GDM1 (cell line): ENCODE measurements at regions not wholly inside any gene's neighbourhood (a gene's known extent, or its start where the extent isn't known, plus 50 kb on each side); places are given as distances from the start of the nearest gene placed in this dataset.

Experiments used
- DNase-seq: peaks from one replicate; lab custom pipeline; 2025; lab: John Stamatoyannopoulos, UW

GRCh38 chr10:109504401-109504800 lies 418.9 kb downstream of the XPNPEP1 start:
- DNase-seq, result no peak

DNA sequence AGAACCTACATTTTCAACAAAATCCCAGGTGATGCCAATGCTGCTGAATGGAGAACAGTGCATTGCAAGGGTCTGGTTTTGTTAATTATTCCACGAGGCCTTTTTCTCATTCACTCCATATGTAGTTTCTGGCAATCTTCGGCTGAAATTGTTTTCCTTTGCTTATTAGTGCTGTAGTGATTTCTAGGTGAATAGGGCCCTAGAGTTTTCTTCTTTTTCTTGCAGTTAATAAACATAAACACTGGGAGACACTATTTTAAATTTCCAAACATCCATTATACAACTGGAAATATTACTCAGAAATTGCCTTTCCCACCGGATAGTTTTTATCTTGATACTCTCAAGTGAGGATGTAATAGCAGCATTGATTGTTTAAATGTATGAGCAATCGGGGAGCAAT lies 435.6 kb downstream of the XPNPEP1 start:
- DNase-seq, result no peak

GRCh38 chr10:109480836-109481235 lies 442.5 kb downstream of the XPNPEP1 start:
- DNase-seq, result no peak

GRCh38 chr10:109475711-109476421 lies 447.4 kb downstream of the XPNPEP1 start:
- no peak for DNase-seq

GRCh38 chr10:109474812-109475211 lies 448.5 kb downstream of the XPNPEP1 start:
- no peak for DNase-seq

DNA sequence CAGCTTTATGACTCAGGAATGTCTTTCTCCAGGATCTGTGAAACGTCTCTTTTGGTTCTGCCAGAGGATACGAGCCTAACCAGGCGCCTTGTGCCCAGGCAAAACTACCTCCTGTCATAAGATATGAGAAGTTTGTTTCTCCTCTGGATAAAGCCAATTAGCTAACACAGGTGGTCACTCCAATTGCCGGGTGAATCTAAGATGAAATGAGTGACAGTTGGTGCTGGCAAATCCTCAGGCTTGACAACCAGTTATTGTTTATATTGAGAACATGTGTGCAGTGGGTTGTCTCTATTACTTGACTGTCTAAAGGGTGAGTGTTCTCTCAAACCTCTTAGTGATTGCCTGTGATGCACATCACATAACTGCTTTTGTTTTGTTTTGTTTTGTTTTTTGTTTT lies 449.1 kb downstream of the XPNPEP1 start:
- DNase-seq, result no peak

DNA sequence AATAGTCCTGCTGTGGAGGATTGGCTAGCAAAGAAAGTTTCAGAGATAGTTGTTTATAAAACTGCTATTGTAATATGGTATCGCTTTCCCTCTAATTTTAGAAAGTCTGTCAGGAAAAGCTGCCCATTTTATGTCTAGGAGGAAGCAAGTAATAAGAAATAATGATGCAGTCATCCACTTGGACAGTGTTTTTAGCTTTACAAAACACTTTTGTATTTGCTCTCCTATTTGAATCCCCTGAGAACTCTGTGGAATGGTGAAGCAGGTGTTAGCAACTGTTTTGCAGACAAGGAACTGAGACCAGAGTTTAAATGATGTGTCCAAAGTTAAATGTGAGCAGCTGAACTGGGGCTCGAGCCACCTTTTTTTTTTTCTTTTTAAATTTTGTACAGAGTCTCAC lies 455.8 kb downstream of the XPNPEP1 start:
- no peak for DNase-seq

GRCh38 chr10:109464949-109465348 lies 458.4 kb downstream of the XPNPEP1 start:
- no peak for DNase-seq

- DNase-seq, result no peak
Measured at GRCh38 chr10:109457302-109457638, 466.0 kb downstream of the XPNPEP1 start.

DNA sequence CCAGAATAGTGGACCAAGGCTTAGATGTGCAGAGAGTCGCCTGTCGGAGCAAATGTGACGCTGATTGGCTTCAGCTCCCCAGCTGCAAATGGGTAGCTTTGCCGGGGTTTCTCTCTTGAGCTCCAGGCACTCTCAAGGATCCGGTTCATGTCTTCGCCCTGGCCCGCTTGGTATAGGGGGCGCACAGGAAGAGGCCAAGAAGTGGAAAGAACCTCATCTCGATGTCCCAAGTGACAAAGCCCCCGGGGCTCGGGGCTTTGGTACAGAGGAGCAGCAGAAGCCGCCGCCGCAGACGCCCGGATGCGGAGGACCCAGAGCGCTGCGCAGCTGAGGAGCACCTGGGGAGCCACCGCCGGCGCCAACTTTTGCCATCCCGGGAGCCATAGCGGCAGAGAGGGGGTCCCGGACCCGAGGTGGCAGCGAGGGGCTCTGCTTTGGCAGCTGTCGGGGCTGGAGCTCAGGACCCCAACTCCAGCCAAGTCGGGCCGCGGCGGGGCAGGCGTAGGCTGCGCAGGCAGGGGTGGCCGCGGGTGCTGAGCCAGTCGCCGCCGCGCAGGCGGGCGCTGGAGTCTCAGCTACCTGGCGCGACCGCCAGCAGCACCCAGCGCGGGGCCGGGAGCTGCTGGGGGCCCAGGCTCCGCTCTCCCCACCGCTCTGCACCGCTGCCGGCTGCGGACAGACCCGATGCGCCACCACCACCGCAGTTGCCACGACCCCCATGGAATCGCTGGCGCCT lies 466.6 kb downstream of the XPNPEP1 start:
- DNase-seq, result no peak

GRCh38 chr10:109454691-109455090 lies 468.6 kb downstream of the XPNPEP1 start:
- DNase-seq, result no peak

DNA sequence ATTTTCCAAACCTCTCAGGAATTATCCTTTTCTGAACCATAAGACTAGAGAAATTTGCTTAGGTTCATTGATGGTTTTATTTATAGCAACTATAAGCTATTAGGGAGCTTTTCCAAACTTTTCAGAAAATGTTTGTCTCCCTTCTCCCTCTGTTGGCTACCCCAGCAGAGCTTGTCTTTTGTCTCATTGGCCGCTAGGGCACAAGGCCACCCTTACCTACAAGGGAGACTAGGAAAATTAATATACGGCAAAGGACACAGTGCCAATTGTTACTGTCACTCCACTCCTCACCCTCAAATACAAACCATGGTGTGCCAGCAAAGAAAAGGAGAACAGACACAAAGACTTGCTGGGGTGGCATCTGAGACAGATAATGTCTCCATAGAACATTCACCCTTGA lies 471.4 kb downstream of the XPNPEP1 start:
- DNase-seq, result no peak

- no peak for DNase-seq
Measured at GRCh38 chr10:109450702-109451101, 472.6 kb downstream of the XPNPEP1 start.

- no peak for DNase-seq
Measured at GRCh38 chr10:109433434-109433833, 489.9 kb downstream of the XPNPEP1 start.

GRCh38 chr10:109432281-109432680 lies 491.0 kb downstream of the XPNPEP1 start:
- DNase-seq, result no peak

- DNase-seq, result no peak
Measured at GRCh38 chr10:109430799-109431198, 492.5 kb downstream of the XPNPEP1 start.

DNA sequence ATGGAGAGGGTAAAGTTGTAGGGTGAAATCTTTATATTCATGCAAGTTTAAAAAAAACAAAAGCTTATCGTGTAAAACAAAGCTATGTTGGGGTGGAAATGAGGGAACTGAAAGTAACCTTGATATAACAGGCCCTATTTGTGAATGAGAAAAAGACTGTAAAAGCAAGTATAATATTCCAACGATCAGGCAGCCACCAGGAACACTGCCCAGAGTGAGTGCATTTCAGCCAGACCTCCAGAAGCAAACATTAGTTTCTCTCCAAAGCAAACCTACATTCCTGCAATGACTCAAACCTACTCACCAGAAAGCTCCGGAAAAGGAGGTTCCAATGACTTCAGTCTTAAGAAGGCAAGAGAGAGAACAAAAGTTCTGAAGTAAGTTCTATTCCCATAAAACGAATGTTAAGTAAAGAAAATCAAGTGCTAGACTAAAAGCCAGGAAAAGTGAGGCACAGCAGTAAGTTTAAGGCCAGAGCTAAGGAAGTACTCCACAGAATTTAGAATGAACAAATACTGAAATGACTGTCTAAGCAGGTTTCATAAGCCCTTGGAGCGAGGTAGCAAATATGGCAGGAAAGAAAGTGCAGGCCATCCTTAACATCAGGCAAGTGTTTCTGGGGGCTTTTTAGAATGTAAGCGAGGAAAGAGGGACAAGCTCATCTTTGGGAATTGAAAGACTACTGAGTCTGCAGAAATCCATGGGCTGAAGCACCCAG lies 493.1 kb downstream of the XPNPEP1 start:
- DNase-seq, result no peak

GRCh38 chr10:109428775-109429491 lies 494.4 kb downstream of the XPNPEP1 start:
- no peak for DNase-seq

GRCh38 chr10:109427411-109427810 lies 495.9 kb downstream of the XPNPEP1 start:
- no peak for DNase-seq

DNA sequence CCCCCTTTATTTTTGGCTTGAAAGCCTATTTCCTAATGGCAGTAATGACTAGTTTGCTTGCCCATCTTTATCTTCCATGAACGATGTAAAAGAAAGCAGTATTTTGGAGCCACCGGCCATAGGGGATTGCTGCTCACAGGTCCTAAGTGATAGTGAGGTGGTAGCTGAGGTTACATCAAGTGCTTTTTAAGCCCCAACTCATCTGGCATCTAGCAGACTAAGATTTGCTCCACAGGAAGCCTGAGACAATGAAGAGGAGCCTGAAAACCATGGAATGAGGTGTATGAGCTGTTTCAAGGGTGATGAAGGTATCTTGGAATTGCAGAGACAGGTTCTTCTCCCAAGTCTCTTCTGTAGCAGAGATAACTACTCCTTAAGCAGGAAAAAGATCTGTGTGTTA lies 496.3 kb downstream of the XPNPEP1 start:
- DNase-seq, result no peak

DNA sequence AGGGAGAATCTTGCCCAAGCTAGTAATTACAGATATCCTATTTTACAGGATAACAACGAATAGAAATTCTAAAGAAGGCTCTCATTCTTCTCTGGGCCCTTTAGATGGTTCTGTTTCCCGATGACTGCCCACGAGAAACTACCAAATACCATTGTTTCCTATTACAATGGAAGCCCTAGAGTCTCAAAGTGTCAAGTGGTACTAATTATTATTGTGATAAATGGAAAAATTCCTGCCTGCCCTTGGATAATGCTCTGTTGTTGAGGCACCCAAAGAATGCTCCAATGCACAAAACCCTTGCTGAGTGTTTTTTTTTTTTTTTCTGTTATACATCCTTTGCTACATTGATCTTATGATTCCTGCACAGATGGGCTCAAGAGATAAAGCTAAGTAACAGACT lies 504.5 kb downstream of the XPNPEP1 start:
- DNase-seq, result no peak

- DNase-seq, result no peak
Measured at GRCh38 chr10:109417803-109418202, 505.5 kb downstream of the XPNPEP1 start.

DNA sequence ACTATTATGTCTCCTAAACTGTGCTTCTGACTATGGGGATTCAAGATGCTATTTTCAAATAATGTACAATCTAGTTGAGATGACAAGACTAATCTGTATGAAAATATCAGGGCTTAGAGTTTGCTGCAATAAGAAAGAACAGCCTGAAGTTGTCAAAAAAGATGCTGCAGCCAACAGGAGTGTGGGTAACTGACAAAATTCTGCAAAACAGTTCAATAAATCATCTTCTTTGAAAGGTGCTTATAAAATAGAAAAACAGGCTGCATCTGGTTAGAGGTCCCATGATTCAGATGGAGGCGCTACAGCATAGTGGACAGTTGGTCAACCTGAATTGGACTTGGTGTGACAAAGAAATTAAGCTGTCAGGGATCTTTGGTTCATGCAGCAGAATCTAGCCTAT lies 511.0 kb downstream of the XPNPEP1 start:
- no peak for DNase-seq
